Naive thymus-derived CD4-positive, alpha-beta T cell (primary cell): ENCODE measurements at regions not wholly inside any gene's neighbourhood (a gene's known extent, or its start where the extent isn't known, plus 50 kb on each side); places are given as distances from the start of the nearest gene placed in this dataset.
"Not testable (repeated sequence)": the region's sequence is repeated elsewhere in the genome, so short reads cannot be mapped to it uniquely, and the experiment has no call there.

Source experiments
- ATAC-seq: fragments of 150-1000 bp; cut with Tn5 transposase; 2 replicates; pipeline ENCODE4 v1.10.0; 2021; ENCODE audit warnings: mild to moderate bottlenecking, moderate library complexity
- CTCF ChIA-PET: fragments of 350-600 bp; sonication (Branson Sonifier 250); formaldehyde crosslinking; loops from one replicate; lab custom pipeline; 2021; ENCODE audit warnings: antibody characterized with exemption; lab: Charles Lee
- POLR2A ChIA-PET: fragments of 350-600 bp; sonication (Branson Sonifier 250); formaldehyde crosslinking; loops from one replicate; lab custom pipeline; 2021; ENCODE audit warnings: antibody characterized with exemption, inconsistent platforms; lab: Charles Lee
- DNase-seq, 9 donors: peaks; one replicate each; pipeline versions ENCODE4 v3.0.0 to v3.0.0-alpha.2; 2020 to 2022; ENCODE audit warnings: mixed read lengths in 1 of 9
- H3K27ac ChIP-seq: one replicate; pipeline ENCODE4 v1.7.0; 2013; ENCODE audit warnings: mild to moderate bottlenecking, low read depth, low read length, moderate library complexity
- H3K27me3 ChIP-seq, 2 donors: one replicate each; pipeline ENCODE4 v1.7.0; 2013; ENCODE audit warnings: low read length in 2 of 2, mild to moderate bottlenecking in 2 of 2, moderate library complexity in 2 of 2; ENCODE audit not compliant: control insufficient read depth in 2 of 2, insufficient read depth in 2 of 2
- H3K36me3 ChIP-seq, 3 experiments: 1 replicate in 2 of 3; 2 replicates in 1 of 3; pipeline ENCODE4 v1.7.0; 2013; ENCODE audit warnings: low read length in 3 of 3, mild to moderate bottlenecking in 3 of 3, moderate library complexity in 1 of 3; ENCODE audit not compliant: insufficient read depth in 3 of 3, control insufficient read depth in 2 of 3
- H3K4me1 ChIP-seq, 2 donors: one replicate each; pipeline ENCODE4 v1.7.0; 2013; ENCODE audit warnings: low read length in 2 of 2, mild to moderate bottlenecking in 2 of 2, moderate library complexity in 1 of 2; ENCODE audit not compliant: control insufficient read depth in 2 of 2, insufficient read depth in 2 of 2
- H3K4me3 ChIP-seq: 2 replicates; pipeline ENCODE4 v1.7.0; 2013; ENCODE audit warnings: mild to moderate bottlenecking, low read length
- H3K9me3 ChIP-seq, 3 experiments: 1 replicate in 2 of 3; 2 replicates in 1 of 3; pipeline ENCODE4 v1.7.0; 2013; ENCODE audit warnings: low read length in 3 of 3; ENCODE audit not compliant: control insufficient read depth in 2 of 3
- H3K27ac Mint-ChIP-seq, 9 donors: one replicate each; pipeline ENCODE4 v1.8.0; 2020 to 2022; ENCODE audit warnings: mixed read lengths in 9 of 9, mild to moderate bottlenecking in 8 of 9, moderate library complexity in 5 of 9, inconsistent platforms in 2 of 9
- H3K27me3 Mint-ChIP-seq, 5 donors: one replicate each; pipeline ENCODE4 v1.8.0; 2021 to 2022; ENCODE audit warnings: mixed read lengths in 5 of 5, mild to moderate bottlenecking in 1 of 5
- H3K36me3 Mint-ChIP-seq, 5 donors: one replicate each; pipeline ENCODE4 v1.8.0; 2020 to 2022; ENCODE audit warnings: mixed read lengths in 5 of 5, mild to moderate bottlenecking in 3 of 5, inconsistent platforms in 1 of 5
- H3K4me1 Mint-ChIP-seq, 7 donors: one replicate each; pipeline ENCODE4 v1.8.0; 2020 to 2022; ENCODE audit warnings: mixed read lengths in 7 of 7, mild to moderate bottlenecking in 3 of 7, inconsistent platforms in 1 of 7
- H3K4me3 Mint-ChIP-seq, 10 donors: one replicate each; pipeline ENCODE4 v1.8.0; 2020 to 2022; ENCODE audit warnings: mild to moderate bottlenecking in 10 of 10, mixed read lengths in 10 of 10, moderate library complexity in 6 of 10, inconsistent platforms in 2 of 10
- H3K9me3 Mint-ChIP-seq, 11 donors: one replicate each; pipeline ENCODE4 v1.8.0; 2020 to 2022; ENCODE audit warnings: mixed read lengths in 11 of 11, mild to moderate bottlenecking in 4 of 11, inconsistent platforms in 1 of 11, moderate library complexity in 1 of 11
- intact Hi-C, 2 donors: fragments of 100-400 bp; cut with micrococcal nuclease; formaldehyde crosslinking; loops; one replicate each; pipeline ENCODE4 v1.15.1; 2023

DNA sequence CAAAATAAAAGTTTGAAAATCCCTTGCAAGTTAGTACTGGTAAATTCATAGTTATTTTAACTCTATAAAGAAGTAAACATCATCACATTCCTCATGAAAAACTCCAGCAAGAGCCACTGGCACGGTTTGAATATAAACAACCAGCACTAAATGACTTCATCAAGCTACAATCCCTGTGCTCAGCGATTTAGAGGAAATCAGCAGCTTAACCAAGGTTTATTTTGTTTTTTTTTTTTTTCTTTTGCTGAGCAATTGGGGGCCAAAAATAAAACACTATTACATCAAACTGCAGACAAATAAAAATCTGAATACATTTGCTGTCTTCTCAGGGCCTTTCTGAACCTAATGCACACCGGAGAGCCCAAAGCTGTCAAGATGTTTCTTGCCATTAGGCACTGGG, 106.2 kb upstream of the SLC24A2 start:
- Histone ChIP-seq H3K27ac (no peak overlapping the region), H3K4me3 (no peak overlapping the region), H3K4me1 (no peaks in the 10 kb centered on the region), H3K27me3 (no peaks in the 10 kb centered on the region), H3K9me3 (no peaks in the 10 kb centered on the region), H3K36me3 (no peaks in the 10 kb centered on the region)
- Mint-ChIP-seq H3K9me3 (no peaks in the 10 kb centered on the region), H3K36me3 (no peaks in the 10 kb centered on the region), H3K4me3 (no peak overlapping the region), H3K27ac (no peak overlapping the region), H3K4me1 (no peaks in the 10 kb centered on the region), H3K27me3 (no peaks in the 10 kb centered on the region)
- DNase-seq (no peak), ATAC-seq (no peak)
- intact Hi-C loops, result no loop called here
- POLR2A ChIA-PET, result no interaction called here
- CTCF ChIA-PET, result no interaction called here

DNA sequence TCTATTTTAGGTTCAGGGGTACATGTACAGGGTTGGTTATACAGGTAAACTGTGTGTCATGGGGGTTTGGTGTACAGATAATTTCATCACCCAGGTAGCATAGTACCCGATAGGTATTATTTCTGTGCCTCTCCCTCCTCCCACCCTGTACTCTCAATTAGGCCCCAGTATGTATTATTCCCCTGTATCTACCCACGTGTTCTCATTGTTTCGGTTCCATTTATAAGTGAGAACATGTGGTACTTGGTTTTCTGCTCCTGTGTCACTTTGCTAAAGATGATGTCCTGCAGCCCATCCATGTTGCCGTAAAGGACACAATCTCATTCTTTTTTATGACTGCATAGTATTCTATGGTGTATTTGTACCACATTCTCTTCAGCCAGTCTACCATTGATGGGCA, 96.8 kb upstream of the SLC24A2 start:
- no peak overlapping the region for H3K4me3 ChIP-seq
- H3K27me3 ChIP-seq, result no peaks in the 10 kb centered on the region
- H3K4me1 Mint-ChIP-seq, result no peaks in the 10 kb centered on the region
- ATAC-seq (no peak), DNase-seq (no peak)
- no peak overlapping the region for H3K4me3 Mint-ChIP-seq
- no peaks in the 10 kb centered on the region for H3K9me3 ChIP-seq
- no peaks in the 10 kb centered on the region for H3K36me3 Mint-ChIP-seq
- intact Hi-C loops, result no loop called here
- H3K27me3 Mint-ChIP-seq, result peaks cover 0 to 16% (median 12%) of the 10 kb centered on the region in 5 donors
- CTCF ChIA-PET, result no interaction called here
- no peaks in the 10 kb centered on the region for H3K4me1 ChIP-seq
- peaks cover 0 to 8% (median 4%) of the 10 kb centered on the region in 11 donors for H3K9me3 Mint-ChIP-seq
- no peaks in the 10 kb centered on the region for H3K36me3 ChIP-seq
- H3K27ac Mint-ChIP-seq, result no peak overlapping the region
- POLR2A ChIA-PET, result no interaction called here
- H3K27ac ChIP-seq, result no peak overlapping the region

DNA sequence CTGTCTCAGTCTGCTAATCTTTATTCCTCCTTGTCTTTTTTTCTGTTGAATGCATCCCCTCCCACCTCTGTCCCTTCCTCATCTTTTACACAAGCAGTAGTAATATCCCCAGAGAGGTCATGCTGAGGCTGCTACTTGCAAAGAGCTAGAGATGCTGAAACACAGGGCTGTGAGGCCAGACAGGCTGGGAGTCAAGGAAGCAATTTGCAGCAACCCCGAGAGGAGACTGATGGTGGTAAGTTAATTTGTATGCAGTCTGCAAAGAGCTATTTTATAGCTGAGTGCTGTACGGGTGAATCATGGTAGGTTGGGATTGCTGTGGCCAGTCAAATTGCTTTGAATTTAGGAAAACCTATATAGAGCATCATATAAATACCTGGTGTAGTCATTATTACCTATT, 90.2 kb upstream of the SLC24A2 start:
- Mint-ChIP-seq H3K27me3 (peaks cover 11 to 38% (median 20%) of the 10 kb centered on the region in 5 donors), H3K9me3 (peaks cover 0 to 5% (median 0%) of the 10 kb centered on the region in 11 donors), H3K4me1 (no peaks in the 10 kb centered on the region), H3K4me3 (no peak overlapping the region), H3K36me3 (no peaks in the 10 kb centered on the region), H3K27ac (no peak overlapping the region)
- Histone ChIP-seq H3K27me3 (no peaks in the 10 kb centered on the region), H3K9me3 (no peaks in the 10 kb centered on the region), H3K36me3 (no peaks in the 10 kb centered on the region), H3K4me1 (no peaks in the 10 kb centered on the region), H3K4me3 (no peak overlapping the region), H3K27ac (no peak overlapping the region)
- no peak for ATAC-seq
- DNase-seq, result no peak
- intact Hi-C loops, result no loop called here
- POLR2A ChIA-PET, result no interaction called here
- CTCF ChIA-PET, result no interaction called here

DNA sequence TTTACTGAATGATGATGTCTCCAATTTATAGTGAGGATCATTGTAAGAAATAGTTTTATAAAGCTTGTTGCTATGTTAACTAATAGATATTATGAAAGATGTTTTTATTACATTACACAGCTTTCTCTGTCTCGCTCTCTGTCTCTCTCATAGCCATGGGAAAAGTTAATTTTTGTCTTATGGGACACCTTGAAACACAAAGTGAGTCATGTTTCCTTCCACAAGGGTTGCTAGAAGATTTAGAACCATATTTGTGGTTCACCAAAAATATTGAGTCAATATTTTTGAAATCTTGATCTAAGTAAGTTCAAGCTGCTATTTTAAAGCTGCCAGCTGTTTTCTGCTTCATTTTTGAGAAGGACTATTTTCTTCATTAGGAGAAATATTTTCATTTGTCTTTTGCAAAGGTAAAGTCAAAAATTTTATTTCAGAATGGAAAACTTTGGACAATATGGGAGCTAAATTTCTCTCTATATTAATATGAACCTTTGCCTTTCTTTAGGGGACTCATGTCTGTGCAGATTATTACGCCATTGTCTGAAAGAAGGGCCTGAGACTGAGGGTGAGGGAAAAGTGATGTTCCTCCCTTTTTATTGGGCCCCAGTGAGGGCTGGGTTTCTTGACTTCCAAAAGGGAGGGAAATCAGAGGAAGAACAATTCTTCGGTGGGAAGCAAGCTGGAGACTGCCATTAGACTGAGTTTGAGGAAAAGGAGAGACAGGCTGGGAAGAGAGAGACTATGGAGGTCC, 87.9 kb upstream of the SLC24A2 start:
- no peak overlapping the region for H3K27ac Mint-ChIP-seq
- Histone ChIP-seq H3K36me3 (no peaks in the 10 kb centered on the region), H3K4me3 (no peak overlapping the region), H3K27ac (no peak overlapping the region), H3K27me3 (no peaks in the 10 kb centered on the region), H3K9me3 (peaks cover 0 to 3% (median 0%) of the 10 kb centered on the region in 3 experiments), H3K4me1 (no peaks in the 10 kb centered on the region)
- CTCF ChIA-PET, result interaction anchor here (0.6 kb wide), 1 partner anchor 1248 kb away, joined by 3 read pairs; no protein-coding TSS in a partner anchor
- no peaks in the 10 kb centered on the region for H3K36me3 Mint-ChIP-seq
- DNase-seq (no peak), ATAC-seq (no peak)
- peaks cover 0 to 24% (median 7%) of the 10 kb centered on the region in 11 donors for H3K9me3 Mint-ChIP-seq
- no peak overlapping the region for H3K4me3 Mint-ChIP-seq
- intact Hi-C loops, result no loop called here
- H3K27me3 Mint-ChIP-seq, result peaks cover 16 to 49% (median 27%) of the 10 kb centered on the region in 5 donors
- no peaks in the 10 kb centered on the region for H3K4me1 Mint-ChIP-seq
- POLR2A ChIA-PET, result no interaction called here

DNA sequence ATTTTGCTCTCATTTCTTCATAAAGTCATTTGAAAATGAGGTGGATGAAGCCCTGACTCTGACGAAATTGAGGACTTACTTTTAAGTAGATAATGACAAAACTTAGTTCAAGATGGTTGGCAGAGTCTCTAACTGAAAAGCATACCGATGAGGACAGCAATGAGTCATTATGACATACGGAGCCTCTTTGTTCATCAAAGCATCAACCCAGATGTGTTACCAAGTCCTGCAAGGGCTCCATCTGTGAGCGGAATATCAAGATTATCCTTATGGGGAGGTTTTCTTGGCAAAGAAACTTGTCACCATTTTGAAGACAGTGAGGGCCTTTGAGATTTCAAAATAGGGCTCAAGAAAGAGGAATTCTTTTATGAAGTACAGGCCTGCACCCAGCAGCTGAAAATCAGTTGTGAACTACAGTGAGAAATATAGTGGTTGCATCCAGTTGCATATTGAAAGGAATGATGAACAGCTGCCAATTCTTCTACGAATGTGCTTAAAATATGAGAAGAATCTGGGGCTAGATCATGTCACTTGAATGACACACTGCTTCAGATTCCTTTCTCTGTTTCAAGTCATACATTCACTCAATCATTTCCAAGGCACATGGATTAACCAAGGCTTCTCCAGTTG, 86.6 kb upstream of the SLC24A2 start:
- Mint-ChIP-seq H3K36me3 (peaks cover 0 to 6% (median 3%) of the 10 kb centered on the region in 5 donors), H3K4me1 (no peaks in the 10 kb centered on the region), H3K27ac (no peak overlapping the region), H3K27me3 (peaks cover 14 to 46% (median 29%) of the 10 kb centered on the region in 5 donors), H3K9me3 (peaks cover 0 to 35% (median 15%) of the 10 kb centered on the region in 11 donors), H3K4me3 (no peak overlapping the region)
- Histone ChIP-seq H3K4me1 (no peaks in the 10 kb centered on the region), H3K27me3 (no peaks in the 10 kb centered on the region), H3K9me3 (peaks cover 0 to 3% (median 0%) of the 10 kb centered on the region in 3 experiments), H3K36me3 (no peaks in the 10 kb centered on the region), H3K4me3 (no peak overlapping the region), H3K27ac (no peak overlapping the region)
- ATAC-seq (no peak), DNase-seq (no peak)
- intact Hi-C loops, result no loop called here
- CTCF ChIA-PET, result no interaction called here
- POLR2A ChIA-PET, result no interaction called here

DNA sequence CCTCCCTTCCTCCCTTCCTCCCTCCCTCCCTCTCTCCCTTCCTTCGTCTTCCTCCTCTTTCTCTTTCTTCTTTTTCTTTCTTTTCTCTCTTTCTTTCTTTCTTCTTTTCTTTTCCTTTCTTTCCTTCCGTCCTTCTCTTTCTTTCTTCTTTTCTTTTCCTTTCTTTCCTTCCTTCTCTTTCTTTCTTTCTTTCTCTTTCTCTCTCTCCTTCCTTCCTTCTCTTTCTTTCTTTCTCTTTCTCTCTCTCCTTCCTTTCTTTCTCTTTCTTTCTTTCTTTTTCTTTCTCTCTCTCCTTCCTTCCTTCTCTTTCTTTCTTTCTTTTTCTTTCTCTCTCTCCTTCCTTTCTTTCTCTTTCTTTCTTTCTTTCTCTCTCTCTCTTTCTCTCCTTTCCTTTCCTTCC, 84.4 kb upstream of the SLC24A2 start:
- peaks cover 6 to 34% (median 26%) of the 10 kb centered on the region in 5 donors for H3K27me3 Mint-ChIP-seq
- H3K9me3 Mint-ChIP-seq, result peaks cover 0 to 39% (median 15%) of the 10 kb centered on the region in 11 donors
- intact Hi-C loops, H3K9me3 ChIP-seq, H3K27ac ChIP-seq, CTCF ChIA-PET, H3K4me1 ChIP-seq, ATAC-seq, H3K36me3 Mint-ChIP-seq, POLR2A ChIA-PET, H3K27me3 ChIP-seq, H3K27ac Mint-ChIP-seq, DNase-seq, H3K4me1 Mint-ChIP-seq, H3K4me3 ChIP-seq, H3K36me3 ChIP-seq, H3K4me3 Mint-ChIP-seq: not testable (repeated sequence)
